ENCODE measurements at regions not wholly inside any gene's neighbourhood (a gene's known extent, or its start where the extent isn't known, plus 50 kb on each side); places are given as distances from the start of the nearest gene placed in this dataset.
A peak's percentile ranks its signal among the peaks of the same experiment; 100 is the strongest.

DNA sequence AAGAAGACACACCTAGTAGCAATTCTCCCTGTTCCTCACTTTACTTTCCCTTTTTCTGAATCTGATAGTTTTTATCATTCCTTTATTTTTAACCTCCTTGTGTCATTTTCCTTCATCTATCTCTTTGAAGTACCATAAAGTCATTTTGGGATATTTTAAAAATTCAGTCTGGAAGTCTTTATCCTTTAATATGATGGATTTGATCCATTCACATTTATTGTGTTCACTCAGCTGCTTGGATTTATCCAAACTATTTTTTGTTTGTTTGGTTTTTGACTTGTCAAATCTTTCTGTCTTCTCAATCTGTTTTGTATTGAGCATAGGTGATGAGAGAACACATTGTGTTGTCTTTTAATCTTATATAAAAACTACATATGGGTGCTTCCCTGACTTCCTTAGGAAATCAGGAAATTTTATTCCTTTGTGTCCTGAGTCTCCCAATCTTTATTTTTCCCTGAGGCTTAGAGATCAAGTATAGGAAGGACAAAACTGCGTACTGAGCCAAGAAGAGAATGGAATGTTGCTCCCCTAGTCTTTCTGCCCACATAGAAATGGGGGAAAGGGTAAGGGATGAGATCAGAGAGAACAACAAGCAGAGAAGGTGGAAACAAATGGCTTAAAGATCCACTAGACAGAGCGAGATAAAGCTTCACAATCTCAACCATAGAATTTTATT lies 132.7 kb upstream of the HABP2 start:
- Histone ChIP-seq H3K4me3 (no peak overlapping the region), H3K4me1 (no peaks in the 10 kb centered on the region), H3K9me3 (peaks cover 10% of the 10 kb centered on the region), H3K36me3 (ENCODE audit: insufficient read depth in 1 of 2, low read depth in 1 of 2) (no peaks in the 10 kb centered on the region), H3K27me3 (ENCODE audit: insufficient read depth in 3 of 3, low read length in 2 of 3) (peaks cover 0 to 5% (median 0%) of the 10 kb centered on the region in 3 donors), H3K27ac (no peak overlapping the region)
- TF ChIP-seq, protein P1, sequence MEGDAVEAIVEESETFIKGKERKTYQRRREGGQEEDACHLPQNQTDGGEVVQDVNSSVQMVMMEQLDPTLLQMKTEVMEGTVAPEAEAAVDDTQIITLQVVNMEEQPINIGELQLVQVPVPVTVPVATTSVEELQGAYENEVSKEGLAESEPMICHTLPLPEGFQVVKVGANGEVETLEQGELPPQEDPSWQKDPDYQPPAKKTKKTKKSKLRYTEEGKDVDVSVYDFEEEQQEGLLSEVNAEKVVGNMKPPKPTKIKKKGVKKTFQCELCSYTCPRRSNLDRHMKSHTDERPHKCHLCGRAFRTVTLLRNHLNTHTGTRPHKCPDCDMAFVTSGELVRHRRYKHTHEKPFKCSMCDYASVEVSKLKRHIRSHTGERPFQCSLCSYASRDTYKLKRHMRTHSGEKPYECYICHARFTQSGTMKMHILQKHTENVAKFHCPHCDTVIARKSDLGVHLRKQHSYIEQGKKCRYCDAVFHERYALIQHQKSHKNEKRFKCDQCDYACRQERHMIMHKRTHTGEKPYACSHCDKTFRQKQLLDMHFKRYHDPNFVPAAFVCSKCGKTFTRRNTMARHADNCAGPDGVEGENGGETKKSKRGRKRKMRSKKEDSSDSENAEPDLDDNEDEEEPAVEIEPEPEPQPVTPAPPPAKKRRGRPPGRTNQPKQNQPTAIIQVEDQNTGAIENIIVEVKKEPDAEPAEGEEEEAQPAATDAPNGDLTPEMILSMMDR (IDR thresholded peaks at IDR 0.05) = no peak
- 65 to 81% (median 68%) methylated on average over 2 of the region's 2 CpGs for whole genome bisulfite sequencing, 3 donors
- no peak for ATAC-seq
- intact Hi-C loops (cut with DNase I) = no loop called here
- no peak for DNase-seq

DNA sequence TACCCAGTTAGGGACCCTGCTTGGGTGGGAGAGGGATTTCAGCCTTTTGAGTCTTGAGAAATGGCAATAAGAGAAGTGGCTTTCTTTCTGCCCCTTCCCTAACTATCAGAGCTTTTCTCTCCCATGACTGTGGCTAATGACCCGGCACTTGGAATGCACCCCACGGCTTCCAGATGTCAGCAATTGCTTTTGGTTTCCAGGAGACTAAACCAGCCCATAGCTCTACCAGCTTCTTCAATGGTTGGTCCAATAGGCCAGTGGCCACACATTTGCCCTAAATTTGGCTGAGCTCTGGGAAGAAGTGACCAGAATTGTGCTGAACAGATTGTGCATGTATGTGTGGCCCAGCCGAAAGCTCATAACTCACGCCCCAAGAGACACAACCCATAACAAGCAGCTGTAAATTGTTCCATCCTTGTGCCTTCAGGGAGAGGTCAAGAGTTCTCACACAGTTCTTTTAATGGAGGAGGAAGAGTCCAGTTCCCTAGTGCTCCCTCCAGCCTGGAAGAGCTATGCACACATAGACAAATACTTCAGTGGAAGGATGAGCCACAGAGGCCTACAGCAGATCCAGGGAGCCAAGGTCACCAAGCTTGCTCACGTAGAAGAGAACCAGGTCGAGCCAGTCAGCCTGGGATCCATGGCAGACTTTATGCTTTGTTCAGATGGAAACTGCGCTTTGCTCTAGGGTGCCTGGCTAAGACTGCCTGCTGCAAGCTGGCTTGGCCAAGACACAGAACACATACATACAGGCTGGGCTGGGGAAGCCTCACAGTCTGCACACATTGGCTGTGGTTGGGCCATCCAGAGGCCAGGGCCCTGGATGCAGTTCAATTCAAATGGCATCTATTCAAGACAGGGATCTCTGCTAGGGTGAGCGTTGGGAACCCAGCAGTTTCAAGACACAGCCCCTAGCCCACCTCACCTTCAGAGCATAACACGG lies 131.8 kb upstream of the HABP2 start:
- Histone ChIP-seq H3K9me3 (peaks cover 10% of the 10 kb centered on the region), H3K27me3 (ENCODE audit: insufficient read depth in 3 of 3, low read length in 2 of 3) (peaks cover 0 to 5% (median 0%) of the 10 kb centered on the region in 3 donors), H3K4me3 (no peak overlapping the region), H3K27ac (no peak overlapping the region), H3K4me1 (no peaks in the 10 kb centered on the region), H3K36me3 (ENCODE audit: insufficient read depth in 1 of 2, low read depth in 1 of 2) (no peaks in the 10 kb centered on the region)
- no peak for ATAC-seq
- no peak for DNase-seq
- TF ChIP-seq, protein P1 (IDR thresholded peaks at IDR 0.05) = no peak
- WGBS, 3 donors = 72 to 77% (median 77%) methylated on average over 9 of the region's 9 CpGs
- intact Hi-C loops (cut with DNase I) = no loop called here

DNA sequence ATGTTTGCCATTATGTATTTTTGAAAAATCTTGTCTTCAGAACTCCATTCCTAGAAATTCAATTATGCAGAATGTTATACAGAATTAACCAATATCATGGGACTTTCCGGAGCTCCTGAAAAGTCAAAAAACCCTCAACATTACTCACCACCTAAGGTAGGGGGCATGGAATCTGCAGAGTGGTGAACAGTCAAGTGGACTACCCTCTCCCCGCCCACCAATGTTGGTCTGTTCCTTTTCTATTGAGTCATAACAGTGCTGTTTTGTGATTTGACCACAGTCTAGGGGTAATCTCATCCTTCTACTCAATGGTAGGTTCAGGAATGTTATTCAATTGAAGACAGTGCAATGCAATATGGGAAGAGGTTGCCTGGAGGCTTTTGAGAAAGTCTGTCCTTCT lies 130.5 kb upstream of the HABP2 start:
- WGBS, 3 donors = 96 to 100% (median 96%) methylated on average over 2 of the region's 2 CpGs
- intact Hi-C loops (cut with DNase I) = no loop called here

DNA sequence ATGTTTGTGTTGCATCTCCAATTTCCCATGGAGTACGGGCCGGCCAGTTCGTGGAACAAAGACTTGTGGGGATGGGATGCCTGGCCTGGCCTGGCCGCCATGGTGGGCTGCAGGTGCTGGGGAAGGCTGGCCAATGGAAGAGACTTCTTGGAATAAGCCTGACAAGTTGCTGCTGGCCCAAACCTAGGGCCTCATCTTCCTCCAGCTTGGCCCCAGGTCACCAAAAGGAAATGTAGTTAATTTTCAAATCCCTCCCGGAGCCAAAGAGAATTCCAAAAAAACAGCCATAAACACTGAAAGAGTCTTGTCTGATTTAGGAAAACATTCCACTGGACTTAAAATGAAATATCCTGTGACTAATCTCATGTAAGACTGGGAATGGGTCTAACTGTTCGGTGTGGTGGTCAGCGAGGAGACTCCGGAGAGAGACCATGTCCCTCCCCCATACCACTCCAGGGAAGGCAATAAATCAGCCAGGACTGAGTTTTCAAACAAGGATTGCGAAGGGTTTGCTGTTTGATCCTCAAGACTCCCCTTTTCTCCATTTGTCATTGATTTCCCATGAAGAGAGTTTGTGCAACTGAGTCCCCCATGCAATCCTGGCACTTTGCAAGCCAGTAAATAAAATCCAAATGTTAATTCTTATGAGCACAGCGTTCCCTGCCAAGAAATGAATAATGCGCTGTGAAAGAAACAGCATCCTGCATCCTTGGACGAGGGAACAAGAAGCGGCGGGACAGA lies 128.7 kb upstream of the HABP2 start:
- no peaks in the 10 kb centered on the region for H3K36me3 ChIP-seq (ENCODE audit: insufficient read depth in 1 of 2, low read depth in 1 of 2)
- H3K9me3 ChIP-seq = peaks cover 10% of the 10 kb centered on the region
- TF ChIP-seq, protein P1 (IDR thresholded peaks at IDR 0.05) = no peak
- no peak overlapping the region for H3K27ac ChIP-seq
- H3K4me3 ChIP-seq = no peak overlapping the region
- intact Hi-C loops (cut with DNase I) = no loop called here
- DNase-seq = peak; percentile 54 to 68
- peak; percentile 32 to 76 (median 57) for ATAC-seq
- H3K4me1 ChIP-seq = no peaks in the 10 kb centered on the region
- H3K27me3 ChIP-seq (ENCODE audit: insufficient read depth in 3 of 3, low read length in 2 of 3) = peaks cover 0 to 2% (median 0%) of the 10 kb centered on the region in 3 donors
- WGBS, 3 donors = 38 to 56% (median 44%) methylated on average over 14 of the region's 14 CpGs

More for the DNA sequence above, 130.5 kb upstream of the HABP2 start:
- peaks cover 10% of the 10 kb centered on the region for H3K9me3 ChIP-seq
- no peak overlapping the region for H3K4me3 ChIP-seq
- ATAC-seq (no peak), DNase-seq (no peak)
- H3K27me3 ChIP-seq (ENCODE audit: insufficient read depth in 3 of 3, low read length in 2 of 3) = peaks cover 0 to 5% (median 0%) of the 10 kb centered on the region in 3 donors
- H3K27ac ChIP-seq = no peak overlapping the region
- no peaks in the 10 kb centered on the region for H3K36me3 ChIP-seq (ENCODE audit: insufficient read depth in 1 of 2, low read depth in 1 of 2)
- no peaks in the 10 kb centered on the region for H3K4me1 ChIP-seq
- TF ChIP-seq, protein P1 (IDR thresholded peaks at IDR 0.05) = no peak

Data from psoas muscle (tissue), 7 donors.